ENCODE measurements at regions not wholly inside any gene's neighbourhood (a gene's known extent, or its start where the extent isn't known, plus 50 kb on each side); places are given as distances from the start of the nearest gene placed in this dataset.

DNA sequence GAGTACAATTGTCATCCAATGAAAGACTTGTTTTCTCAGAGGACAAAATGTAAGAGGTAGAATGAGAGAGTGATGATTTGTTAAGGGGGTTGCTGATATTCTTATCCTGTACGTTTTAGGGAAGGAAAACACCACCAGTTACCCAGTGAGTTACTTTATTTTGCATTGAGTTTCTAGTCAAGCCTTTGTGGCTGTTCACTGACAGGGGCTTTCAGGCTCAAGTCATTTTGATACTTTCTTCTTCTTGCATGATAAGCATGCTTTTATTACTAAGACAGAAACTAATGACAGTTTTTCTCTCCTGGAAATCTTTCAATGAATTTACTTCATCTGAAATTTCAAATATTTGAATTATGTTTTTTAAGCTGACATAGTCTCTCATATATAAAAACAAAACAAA is 710.2 kb upstream of the POM121L12 start:
- DNase-seq: no peak

DNA sequence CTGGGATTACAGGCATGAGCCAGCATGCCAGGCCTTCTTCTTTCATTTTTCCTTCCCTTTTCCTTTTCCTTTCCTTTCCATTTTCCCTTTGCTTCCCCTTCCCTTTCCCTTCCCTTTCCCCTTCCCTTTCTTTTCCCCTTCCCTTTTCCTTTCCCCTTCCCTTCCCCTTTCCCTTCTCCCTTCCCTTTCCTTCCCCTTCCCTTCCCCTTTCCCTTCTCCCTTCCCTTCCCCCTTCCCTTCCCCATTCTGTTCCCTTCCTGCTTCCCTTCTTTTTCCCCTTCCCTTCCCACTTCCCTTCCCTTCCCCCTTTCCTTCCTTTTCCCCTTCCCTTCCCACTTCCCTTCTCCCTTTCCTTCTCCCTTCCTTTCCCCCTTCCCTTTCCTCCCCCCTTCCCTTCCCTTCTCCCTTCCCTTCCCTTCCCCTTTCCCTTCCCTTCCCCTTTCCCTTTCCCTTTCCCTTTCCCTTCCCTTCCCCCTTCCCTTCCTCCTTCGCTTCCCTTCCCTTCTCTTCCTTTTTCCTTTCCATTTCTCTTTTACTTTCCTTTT is 712.2 kb upstream of the POM121L12 start:
- no peak for DNase-seq

DNA sequence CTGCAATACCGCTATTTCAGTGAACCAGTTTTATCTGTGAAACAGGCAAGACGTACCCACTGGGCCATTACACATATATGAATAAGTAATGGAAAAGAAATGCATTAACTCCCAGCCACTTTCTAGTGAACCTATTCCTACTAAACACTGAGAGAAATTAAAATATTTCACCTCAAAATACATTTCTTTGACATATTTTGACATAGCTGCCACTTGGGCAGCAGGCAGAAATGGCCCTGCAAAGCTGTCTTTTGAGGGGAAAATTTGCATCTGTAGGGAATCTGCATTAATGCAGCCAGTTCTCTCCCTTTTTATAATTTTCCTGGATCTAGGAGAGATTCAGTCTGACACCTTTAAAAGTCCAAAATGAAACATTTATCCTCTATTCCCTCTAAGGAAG is 714.8 kb upstream of the POM121L12 start:
- DNase-seq: no peak

DNA sequence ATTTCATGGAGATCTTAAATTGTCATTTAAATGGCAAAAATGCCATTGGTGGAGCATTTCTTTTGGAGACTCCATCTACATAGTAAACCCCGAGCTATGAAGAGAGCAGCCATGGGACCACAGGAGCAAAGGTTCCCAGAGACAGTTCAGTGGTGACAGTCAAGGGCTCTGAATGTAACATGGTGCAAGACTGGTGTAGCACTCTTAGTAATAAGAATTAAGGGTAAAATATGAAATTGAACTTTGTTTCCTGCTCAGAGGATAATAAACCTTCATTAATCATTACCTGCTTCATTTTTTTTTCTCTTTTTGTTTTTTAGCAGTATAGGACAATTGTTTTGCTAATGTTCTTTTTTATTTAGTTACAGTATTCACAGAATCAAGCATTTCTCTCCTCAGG is 717.5 kb upstream of the POM121L12 start:
- DNase-seq: no peak

DNA sequence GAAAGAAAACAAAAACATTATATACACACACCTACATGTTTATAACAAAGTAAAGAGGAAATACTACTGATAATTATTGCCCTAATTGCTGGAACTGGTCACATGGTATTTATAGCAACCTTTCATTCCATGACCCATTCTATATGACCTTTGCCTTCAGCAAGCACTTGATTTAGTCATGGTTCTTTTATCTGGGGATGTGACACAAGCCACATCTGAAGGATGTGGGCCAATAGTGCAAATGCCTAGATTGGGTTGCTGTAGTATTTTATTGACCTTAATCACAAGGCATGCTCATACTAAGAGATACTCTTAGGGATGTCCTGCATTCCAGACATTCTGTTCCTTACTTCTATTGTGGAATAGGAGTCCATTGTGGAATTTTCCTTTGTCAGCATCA is 723.5 kb upstream of the POM121L12 start:
- no peak for DNase-seq

DNA sequence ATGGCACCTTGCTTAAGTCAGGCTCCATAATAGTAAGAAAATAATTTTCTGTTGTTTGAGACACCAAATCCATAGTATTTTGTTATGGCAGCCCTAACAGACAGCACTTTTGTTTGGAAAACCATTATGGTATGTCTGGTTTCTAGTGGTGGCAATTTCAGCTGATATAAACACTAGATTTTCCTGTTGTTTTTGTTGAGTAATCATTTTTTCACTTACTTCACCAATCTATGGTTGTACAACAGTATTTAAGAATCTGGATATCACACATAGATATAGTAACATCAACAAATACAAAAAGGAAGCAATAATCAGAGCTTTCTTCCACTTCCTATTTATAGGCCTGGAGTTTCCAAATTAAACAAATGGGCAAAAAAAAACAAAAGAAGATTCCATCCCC is 725.8 kb upstream of the POM121L12 start:
- DNase-seq: no peak

DNA sequence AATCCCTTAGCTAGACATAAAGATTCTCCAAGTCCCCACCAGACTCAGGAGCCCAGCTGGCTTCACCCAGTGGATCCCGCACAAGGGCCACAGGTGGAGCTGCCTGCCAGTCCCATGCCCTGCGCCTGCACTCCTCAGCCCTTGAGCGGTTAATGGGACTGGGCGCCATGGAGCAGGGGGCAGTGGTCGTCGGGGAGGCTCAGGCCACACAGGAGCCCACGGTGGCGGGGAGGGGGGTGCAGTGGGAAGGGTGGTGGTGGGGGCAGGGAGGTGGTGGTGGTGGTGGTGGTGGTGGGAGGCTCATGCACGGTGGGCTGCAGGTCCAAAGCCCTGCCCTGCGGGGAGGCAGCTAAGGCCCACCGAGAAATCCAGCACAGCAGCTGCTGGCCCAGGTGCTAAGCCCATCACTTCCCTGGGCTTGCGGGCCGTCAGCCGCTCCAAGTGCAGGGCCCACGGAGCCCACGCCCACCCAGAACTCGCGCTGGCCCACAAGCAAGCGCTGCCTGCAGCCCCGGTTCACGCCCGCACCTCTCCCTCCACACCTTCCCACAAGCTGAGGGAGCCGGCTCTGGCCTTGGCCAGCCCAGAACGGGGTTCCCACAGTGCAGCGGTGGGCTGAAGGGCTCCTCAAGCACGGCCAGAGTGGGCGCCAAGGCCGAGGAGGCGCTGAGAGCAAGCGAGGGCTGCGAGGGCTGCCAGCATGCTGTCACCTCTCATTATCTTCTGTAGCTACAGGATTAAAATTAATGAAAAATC is 732.5 kb upstream of the POM121L12 start:
- DNase-seq: no peak

DNA sequence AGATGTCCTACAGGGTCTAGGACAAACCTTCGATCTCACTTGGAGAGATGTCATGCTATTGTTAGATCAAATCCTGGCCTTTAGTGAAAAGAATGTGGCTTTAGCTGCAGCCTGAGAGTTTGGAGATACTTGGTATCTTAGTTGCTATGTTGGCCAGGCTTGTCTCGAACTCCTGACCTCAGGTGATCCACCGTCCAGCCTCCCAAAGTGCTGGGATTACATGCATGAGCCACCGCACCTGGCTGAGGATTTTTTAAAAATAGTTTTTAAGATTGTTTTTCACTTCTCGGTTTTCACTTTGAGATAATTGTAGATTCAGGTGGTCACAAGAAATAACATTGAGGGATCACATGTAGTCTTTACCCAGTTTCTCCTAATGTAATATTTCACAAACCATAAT is 738.3 kb upstream of the POM121L12 start:
- DNase-seq: no peak

DNA sequence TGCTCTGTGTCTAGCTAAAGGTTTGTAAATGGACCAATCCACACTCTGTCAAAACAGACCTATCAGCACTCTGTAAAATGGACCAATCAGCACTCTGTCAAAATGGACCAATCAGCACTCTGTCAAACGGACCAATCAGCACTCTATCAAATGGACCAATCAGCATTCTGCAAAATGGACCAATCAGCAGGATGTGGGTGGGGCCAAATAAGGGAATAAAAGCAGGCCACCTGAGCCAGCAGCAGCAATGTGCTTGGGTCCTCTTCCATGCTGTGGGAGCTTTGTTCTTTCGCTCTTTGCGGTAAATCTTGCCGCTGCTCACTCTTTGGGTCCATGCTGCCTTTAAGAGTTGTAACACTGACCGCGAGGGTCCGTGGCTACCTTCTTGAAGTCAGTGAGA is 740.5 kb upstream of the POM121L12 start:
- no peak for DNase-seq

DNA sequence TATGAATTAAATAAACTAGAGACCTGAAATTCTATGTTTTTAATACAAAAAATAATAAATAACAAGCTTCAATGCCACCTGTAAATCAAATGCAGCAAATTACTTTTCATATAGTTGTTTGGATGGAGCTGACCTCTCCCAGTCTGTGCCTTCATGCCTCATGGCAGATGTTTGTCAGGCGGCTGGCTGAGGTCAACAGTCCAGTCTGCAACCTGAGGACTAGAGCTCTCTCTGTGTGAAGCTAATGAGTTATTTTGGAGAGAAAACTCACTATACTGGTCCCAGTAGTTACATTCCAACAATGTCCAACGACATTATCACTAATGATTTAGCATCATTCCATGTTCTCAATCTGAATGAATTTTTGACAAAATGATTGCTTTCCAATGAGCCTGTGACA is 746.2 kb upstream of the POM121L12 start:
- DNase-seq: no peak

DNA sequence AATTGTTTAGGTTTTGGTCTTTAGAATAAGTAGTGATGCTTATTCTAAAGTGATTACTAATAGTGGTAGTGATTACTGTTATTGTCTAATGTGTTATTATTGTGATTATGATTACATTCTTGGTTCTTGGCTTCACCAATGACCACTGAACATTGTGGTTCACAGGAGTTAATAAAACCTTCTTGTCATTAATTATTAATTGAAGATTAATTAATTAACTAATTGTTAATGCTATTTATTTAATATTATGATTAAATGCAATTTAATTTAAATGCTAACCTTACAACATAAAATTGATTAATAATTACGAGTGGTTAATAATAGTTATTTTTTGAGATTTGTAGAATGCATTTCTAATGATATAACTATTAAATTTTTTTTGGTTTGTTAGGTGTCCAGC is 747.7 kb upstream of the POM121L12 start:
- DNase-seq: no peak

DNA sequence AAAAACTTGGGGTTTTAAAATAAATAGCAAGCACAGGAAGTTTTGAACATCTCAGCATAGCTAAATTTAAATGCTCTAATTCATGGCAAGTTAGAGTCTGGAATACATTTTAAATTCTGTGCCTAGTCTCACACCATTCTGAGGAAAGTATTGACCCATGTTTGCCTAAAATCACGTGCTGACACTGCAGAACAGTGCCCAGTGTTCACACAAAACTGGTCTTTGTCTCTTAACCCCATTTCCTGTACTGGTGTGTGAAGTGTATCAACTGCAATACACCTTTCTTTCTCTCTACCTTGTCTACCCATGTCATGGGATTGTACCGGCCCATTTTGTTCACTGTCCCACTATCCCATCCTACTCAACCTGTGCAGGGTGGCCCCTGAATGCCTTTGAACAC is 749.7 kb upstream of the POM121L12 start:
- no peak for DNase-seq

DNA sequence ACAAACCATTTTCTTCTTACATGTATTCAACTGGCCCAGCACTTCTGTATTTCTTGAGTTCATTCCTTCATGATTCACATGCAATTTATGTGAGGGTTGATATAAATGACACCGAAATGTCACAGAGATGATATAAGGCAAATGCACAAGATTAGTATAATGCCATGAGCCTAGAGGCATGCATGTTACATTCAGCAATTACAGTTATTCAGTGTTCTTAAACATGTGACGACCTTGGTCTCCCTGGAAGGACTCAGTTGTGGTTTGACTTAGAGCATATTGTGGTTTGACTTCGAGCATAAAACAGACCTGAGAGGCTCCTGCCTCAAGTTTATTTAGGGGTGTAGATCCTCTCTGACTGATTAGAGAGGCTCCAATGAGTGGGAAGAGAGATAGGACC is 752.1 kb upstream of the POM121L12 start:
- DNase-seq: no peak

DNA sequence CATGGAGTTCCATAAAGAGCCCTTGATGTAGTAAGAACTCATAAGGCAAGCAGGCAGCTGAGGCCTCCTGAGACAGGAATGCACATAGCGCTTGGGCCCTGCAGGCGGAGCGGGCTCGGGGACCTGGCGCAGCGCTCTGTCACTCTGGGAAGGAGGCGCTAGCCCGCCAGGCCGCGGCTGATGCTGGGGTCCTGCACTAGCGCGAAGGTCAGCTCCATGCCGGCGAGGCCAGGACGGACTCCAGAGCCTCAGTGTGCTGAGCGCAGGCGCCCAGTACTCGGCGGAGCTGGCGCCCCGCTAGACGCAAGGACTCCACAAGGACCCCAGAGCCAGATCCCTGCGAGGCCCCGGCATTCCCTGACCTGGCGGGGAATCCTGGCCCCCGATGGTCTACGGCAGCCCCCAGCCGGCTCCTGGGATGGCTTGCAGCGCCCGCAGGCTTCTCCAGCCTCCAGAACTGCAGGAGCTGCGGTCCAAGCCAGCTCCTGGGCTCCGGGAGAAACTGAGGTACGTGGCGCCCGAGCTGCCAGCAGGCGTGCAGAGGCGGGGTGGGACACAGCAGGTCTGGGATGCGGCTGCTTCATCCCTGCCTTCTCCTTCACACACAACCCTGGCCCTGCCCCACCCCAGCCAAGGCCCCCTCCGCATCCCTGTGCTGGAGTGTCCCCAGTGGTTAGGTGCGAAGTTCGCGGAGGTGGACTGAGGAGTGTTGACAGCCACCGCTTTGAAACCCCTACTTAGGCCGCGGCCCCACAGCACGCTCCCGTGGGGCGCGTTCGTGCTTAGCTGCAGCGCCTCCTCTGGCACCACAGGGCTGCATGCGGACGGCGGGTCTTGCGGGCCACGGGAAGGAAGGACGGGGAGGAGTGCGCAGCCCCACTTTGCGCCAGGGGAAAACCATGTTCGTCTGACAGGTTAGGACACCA is 761.5 kb upstream of the POM121L12 start:
- DNase-seq: no peak

DNA sequence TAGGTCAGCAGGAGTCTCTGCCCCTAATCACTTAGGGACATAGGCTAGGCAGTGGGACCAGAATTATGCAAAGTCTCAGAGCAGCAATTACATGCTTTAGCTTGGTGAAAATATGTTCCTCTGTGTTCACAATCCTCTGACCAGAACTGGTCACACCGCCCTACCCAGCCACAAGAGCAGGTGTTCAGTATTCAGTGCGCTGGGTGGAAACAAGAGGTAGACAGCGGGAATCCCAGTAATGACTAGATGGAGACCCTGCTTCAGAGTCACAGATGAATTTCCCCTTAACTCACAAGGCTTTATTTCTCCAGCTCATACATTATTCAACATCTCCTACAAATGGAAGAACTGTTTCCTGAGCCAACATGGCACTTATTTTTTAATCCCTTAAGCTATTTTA is 763.7 kb upstream of the POM121L12 start:
- no peak for DNase-seq

DNA sequence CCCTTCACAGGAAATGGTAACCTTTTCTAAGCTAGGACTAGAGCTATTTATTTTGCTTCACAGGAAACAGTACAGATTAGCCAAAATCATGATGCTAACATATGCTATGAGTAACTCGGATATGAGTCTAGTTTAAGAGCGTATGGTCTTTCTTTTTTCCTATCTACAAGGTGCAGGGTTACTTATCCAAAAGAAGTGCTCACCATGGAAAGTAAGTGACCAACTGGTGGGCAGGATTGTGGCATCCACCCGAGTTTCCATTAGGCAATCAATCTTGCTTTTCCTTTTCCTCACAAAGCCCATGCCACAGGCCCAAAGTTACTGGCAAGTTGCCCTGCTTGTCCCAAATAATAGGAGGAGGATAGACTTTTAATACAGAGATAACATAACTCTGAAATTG is 765.1 kb upstream of the POM121L12 start:
- DNase-seq: no peak

DNA sequence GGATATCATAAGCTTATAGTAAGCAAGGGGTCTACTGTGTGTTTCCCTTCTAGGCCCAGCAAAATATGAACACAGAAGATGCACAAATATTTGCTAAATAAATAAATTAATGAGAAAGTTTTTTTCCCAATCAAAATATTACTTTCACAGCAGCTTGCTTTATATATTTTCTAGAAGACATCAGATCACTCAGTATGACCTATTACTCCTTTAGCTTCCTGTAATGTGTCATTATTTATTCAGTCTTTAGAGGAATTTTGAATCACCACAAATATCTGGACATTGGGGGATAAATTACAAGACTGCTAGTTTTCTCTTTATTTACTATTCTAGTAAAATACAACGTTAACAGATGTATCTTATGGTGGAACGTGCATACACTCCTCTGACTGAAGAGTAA is 765.8 kb upstream of the POM121L12 start:
- DNase-seq: no peak

DNA sequence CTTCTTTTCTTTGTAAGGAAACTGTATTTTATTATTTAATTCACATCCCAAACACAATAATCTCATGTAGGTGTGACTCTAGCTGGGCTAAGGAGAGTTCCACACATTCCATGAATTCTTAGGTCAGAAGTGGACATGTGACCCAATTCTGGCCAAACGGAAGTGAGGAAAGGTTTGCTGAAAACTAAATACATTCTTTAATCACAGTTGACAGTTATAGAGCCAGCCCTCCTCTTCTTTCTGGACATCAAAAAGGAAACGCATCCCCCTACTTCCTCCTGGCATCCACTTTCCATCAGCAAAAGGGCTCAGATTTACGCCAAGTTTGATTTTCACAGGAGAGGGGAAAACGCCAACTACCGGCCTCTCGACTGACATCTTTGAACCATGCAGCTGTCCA is 774.4 kb upstream of the POM121L12 start:
- no peak for DNase-seq

DNA sequence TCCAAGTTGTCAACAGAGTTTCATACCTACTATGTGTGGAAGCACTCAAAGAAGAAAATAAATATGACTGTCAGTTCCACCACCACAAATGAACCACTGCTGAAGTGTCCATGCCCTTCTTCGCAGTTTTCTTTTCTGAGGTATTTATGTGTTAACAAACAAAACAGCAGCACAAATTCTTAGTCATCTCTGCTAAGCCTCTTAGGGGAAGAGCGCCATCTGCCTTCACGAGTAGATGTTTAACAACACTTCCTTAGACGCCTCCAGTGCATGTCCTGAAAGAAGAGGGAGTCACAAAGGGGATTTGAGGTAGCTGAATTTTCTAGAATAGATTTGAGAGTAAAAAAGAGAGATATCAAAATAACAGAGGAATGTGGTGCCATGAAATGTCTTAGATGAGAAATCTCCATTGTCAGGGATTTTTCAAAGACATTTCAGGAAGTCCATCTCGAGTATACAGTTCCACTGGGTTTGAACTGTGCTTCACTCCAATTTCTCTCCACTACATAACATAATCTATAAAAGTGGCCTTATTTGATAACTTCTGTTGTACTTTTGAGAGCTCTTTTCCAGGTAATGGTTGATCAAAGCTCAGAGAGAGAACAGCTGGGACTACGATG is 775.3 kb upstream of the POM121L12 start:
- DNase-seq: no peak

DNA sequence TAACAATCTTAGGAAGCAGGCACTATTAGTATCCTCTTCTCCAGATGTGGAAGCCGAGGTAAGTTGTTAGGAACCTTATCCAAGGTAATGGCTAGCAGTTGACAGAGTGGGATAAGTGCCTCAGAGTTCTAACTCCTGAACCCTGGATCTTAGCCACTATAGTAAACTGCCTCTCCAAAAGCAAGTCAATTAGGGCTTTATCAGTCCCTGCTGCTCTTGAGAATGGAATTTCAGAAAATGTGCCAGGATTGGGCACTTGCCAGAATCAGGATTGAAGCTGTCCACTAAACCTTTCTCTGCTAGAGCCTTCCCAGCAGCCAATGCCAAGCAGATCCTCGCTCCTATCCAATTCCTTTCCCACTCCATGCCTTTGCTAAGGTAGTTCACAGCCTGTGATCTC is 777.5 kb upstream of the POM121L12 start:
- DNase-seq: no peak

DNA sequence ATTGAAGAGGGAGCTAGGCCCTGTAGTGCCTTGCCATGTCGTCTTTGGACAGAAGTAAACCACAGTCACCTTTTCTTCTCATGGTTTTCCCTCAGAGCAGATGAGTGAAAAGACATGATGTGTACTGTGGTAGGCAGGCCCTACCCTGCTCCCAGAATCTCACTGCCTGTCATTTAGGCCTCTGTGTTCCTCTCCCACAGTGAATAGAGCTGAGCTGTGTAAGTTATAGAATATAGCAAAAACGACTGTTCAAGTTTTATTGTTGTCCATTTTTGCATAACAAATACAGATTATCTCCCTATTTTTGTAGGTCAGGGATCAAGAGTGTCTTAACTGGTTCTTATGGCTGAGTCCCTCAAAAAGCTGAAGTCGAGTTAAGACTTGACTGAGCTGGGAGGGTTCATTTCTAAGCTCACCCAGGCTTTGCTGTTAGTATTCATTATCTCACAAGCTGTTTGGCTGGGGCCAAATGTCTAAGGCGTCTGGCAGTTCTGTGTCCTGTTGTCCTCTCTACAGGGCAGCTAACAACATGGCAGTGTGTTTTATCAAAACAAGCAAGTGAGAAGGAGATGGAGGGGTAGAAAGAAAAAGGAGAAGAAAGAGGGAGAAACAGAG is 780.9 kb upstream of the POM121L12 start:
- no peak for DNase-seq

DNA sequence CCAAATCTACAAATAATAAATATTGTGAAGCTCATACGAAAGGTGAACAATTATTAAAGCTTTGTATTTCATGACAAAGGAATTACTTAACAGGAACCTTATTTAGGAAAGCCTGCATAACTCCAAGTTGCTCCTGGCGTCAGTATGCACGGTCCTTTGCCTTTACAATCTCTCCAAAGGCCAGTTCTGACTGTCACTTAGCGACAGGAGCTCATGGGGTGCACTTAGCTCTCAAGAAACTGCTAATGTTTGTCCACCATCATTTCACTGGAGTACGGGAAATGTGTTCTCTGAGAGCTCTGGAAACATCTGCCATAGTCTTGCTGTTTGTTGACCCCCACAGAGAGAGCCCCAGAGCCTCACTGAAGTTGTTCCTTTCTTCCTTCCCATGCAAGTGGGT is 781.5 kb upstream of the POM121L12 start:
- DNase-seq: no peak

DNA sequence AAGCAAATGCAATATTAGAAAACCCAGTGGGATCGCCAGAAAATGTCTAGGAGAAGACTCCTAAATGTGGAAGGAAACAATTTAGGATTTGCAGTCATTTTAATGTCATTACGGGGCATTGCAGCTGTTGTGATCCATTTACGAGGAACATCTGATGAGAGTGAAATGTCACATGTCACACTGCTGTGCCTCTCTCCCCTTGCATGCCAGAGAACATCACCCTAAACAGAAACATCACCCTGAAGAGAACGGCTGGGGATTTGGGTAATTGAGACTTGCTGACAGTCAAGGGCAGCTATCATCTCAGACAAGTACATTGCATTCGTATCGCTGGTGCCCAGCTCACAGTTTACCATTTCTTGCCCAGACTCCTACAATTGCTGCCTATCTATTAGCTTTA is 785.7 kb upstream of the POM121L12 start:
- no peak for DNase-seq
